BE2C (cell line): ENCODE measurements at regions not wholly inside any gene's neighbourhood (a gene's known extent, or its start where the extent isn't known, plus 50 kb on each side); places are given as distances from the start of the nearest gene placed in this dataset.

ENCODE experiments used
- DNase-seq: peaks from one replicate; pipeline ENCODE4 v3.0.0-alpha.2; 2020
- H3K27me3 ChIP-seq: fragments of 250-450 bp; sonication (Bioruptor Pico); 2 replicates; pipeline ENCODE4 v1.5.1; 2020; ENCODE audit warnings: mild to moderate bottlenecking
- H3K36me3 ChIP-seq: fragments of 250-450 bp; sonication (Bioruptor Pico); 2 replicates; pipeline ENCODE4 v1.5.1; 2020; ENCODE audit warnings: mild to moderate bottlenecking
- H3K4me1 ChIP-seq: fragments of 250-450 bp; sonication (Bioruptor Pico); 2 replicates; pipeline ENCODE4 v1.5.1; 2020
- H3K4me3 ChIP-seq: 2 replicates; pipeline ENCODE4 v1.5.1; 2011; ENCODE audit warnings: low read depth, low read length
- H3K9me3 ChIP-seq: fragments of 250-450 bp; sonication (Bioruptor Pico); 2 replicates; pipeline ENCODE4 v1.5.1; 2020
- TF ChIP-seq, protein P1 (sequence below): IDR thresholded peaks from 2 replicates; pipeline ENCODE4 v1.5.1; 2012; ENCODE audit warnings: mild to moderate bottlenecking, low read depth, low read length

DNA sequence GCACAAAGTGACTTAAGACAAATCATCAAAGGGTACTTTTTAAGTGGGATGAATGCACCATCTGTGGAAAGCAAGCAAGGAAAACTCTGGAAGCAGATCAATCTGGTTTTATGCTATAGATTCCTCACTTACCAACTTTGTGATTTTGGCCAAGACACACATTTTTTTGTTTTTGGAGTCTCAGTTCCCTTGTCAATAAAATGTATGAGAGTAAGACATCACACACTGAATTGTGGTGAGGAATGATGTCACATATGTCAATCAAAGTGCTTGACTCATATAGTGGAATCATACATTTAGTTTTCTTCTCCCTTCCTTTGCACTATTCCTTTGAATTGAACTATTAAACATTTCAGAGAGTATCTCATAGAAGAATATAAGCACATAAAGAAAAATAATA is 620.5 kb upstream of the CITED2 start:
- DNase-seq = no peak
- H3K27me3 ChIP-seq = no peaks in the 10 kb centered on the region
- H3K4me3 ChIP-seq = no peak overlapping the region
- H3K9me3 ChIP-seq = no peaks in the 10 kb centered on the region
- TF ChIP-seq, protein P1, sequence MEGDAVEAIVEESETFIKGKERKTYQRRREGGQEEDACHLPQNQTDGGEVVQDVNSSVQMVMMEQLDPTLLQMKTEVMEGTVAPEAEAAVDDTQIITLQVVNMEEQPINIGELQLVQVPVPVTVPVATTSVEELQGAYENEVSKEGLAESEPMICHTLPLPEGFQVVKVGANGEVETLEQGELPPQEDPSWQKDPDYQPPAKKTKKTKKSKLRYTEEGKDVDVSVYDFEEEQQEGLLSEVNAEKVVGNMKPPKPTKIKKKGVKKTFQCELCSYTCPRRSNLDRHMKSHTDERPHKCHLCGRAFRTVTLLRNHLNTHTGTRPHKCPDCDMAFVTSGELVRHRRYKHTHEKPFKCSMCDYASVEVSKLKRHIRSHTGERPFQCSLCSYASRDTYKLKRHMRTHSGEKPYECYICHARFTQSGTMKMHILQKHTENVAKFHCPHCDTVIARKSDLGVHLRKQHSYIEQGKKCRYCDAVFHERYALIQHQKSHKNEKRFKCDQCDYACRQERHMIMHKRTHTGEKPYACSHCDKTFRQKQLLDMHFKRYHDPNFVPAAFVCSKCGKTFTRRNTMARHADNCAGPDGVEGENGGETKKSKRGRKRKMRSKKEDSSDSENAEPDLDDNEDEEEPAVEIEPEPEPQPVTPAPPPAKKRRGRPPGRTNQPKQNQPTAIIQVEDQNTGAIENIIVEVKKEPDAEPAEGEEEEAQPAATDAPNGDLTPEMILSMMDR = no peak
- no peaks in the 10 kb centered on the region for H3K36me3 ChIP-seq
- H3K4me1 ChIP-seq = no peaks in the 10 kb centered on the region

DNA sequence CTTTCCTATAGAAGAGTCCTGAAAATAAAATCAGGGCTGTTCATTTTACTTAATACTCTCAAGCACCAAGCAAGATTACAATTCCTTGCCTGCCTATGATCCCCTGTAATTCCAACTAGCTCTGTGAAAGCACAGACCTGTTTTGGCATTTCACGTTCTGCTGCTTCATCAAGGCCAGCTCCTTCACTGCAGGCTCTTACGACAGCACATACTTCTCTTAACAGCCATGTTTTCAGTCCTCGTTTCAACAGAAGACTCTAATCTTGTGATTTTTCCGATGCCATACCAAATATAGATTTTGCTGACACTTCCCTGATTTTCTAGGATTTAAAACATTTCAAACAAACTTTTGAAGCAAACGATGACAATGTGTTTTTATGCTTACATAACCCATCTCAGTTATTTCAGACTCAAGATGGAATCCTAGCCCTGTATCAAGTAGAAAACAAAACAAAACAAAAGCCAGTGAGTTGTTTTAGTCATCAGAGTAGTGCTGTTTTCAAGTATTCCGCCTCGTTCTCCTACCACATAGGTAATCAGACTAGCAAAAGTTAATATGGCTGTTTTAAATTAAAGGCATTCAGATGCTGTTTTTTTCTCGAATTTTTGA is 616.5 kb upstream of the CITED2 start:
- DNase-seq = no peak
- Histone ChIP-seq H3K27me3 (no peaks in the 10 kb centered on the region), H3K9me3 (no peaks in the 10 kb centered on the region), H3K4me3 (no peak overlapping the region), H3K4me1 (peaks cover 4% of the 10 kb centered on the region; the same call in 1 of the 2 replicates), H3K36me3 (no peaks in the 10 kb centered on the region)
- TF ChIP-seq, protein P1 = no peak

DNA sequence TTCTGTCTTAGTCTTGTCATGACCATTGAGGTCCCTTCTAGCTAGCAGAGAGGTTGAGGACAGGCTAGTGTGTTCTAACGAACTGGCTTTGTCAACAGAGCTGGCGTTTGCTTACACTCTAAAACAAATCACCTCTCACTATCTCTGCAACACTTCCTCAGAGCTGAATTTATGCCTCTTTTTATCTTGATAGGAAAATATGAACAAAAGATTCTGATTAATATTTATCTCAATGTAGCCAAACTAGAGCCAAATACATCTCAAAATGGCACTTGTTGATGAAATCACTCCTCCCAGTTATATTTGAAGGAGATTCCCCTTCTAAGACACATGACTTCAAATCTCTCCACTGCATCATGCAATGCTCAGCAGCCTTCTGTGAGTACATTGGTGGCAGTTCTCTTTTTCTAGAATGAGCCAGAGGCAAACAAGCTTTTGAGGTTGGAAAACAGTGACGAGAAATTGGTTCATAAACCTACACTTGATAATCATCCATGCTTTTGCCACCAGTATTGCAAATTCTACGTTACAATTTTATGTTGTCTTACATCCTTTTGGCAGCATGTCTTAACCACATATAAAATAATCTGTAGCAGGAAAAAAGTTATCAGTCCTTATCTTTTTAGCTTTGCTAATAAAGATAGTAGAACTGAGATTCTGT is 615.7 kb upstream of the CITED2 start:
- Histone ChIP-seq H3K4me3 (no peak overlapping the region), H3K4me1 (peaks cover 4% of the 10 kb centered on the region; the same call in 1 of the 2 replicates), H3K9me3 (no peaks in the 10 kb centered on the region), H3K36me3 (no peaks in the 10 kb centered on the region), H3K27me3 (no peaks in the 10 kb centered on the region)
- TF ChIP-seq, protein P1 = no peak
- DNase-seq = no peak

DNA sequence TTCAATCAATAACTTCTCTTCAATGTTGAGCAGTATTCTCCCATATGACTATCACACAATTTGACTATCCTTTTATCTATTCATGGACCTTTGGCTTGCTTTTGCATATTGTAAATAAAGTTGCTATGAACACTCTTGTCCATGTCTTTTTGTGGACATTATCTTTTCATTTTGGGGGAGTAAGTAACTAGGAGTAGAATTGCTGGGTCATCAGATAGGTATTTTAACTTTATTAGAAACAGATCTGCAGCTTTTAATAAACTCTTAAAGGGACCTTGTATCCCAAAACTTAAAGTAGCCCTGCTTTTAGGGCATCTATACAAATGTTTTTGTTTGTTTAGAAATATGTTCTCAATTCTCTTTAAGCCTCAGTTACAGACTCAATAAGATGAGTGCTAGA is 614.2 kb upstream of the CITED2 start:
- no peak for DNase-seq
- H3K4me1 ChIP-seq = peaks cover 15% of the 10 kb centered on the region
- no peaks in the 10 kb centered on the region for H3K36me3 ChIP-seq
- H3K27me3 ChIP-seq = no peaks in the 10 kb centered on the region
- H3K4me3 ChIP-seq = no peak overlapping the region
- no peaks in the 10 kb centered on the region for H3K9me3 ChIP-seq
- TF ChIP-seq, protein P1 = no peak

DNA sequence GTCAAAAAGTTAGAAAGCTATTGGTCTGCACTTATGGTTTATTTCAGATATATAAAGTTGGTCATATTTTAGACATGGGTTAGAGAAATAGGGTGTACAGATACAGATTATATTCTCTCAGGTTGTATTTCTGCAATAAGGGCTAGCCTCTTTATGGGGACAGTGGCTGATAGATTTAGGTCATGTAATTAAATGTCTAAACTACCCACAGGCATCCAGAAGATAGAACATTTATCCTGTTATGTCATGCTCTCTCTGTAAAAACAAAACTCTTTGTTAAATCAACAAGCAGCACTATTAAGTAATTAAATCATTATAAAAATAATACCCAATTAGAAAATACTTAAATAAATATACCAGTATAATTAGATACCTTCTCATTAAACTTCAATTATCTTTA is 612.6 kb upstream of the CITED2 start:
- H3K4me3 ChIP-seq = no peak overlapping the region
- TF ChIP-seq, protein P1 = no peak
- no peaks in the 10 kb centered on the region for H3K27me3 ChIP-seq
- no peaks in the 10 kb centered on the region for H3K9me3 ChIP-seq
- H3K36me3 ChIP-seq = no peaks in the 10 kb centered on the region
- H3K4me1 ChIP-seq = peaks cover 24% of the 10 kb centered on the region
- DNase-seq = no peak

DNA sequence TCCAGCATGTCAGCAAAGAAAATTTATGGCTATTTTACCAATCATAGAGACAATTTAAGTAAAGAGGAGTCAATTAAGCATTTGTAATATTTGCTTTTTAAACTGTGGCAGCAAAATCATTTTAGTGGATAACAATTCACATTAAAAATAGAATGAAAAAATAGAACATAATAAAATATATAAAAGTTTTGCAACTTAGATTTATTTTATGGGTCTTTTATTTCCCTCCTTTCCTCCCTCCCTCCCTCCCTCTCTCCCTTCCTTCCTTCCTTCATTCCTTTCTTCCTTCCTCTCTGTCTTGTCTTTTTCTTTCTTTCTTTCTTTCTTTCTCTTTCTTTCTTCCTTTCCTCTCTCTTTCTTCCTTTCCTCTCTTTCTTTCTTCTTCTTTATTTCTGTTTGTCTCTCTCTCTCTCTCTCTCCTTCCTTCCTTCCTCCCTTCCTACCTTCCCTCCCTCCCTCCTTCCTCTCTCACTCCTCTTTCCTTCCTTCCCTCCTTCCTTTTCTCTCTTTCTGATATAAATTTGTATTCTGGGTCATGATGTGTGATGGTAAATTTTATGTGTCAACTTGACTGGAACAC is 610.9 kb upstream of the CITED2 start:
- Histone ChIP-seq H3K4me1 (peaks cover 35% of the 10 kb centered on the region), H3K9me3 (no peaks in the 10 kb centered on the region), H3K27me3 (no peaks in the 10 kb centered on the region), H3K4me3 (no peak overlapping the region), H3K36me3 (no peaks in the 10 kb centered on the region)
- TF ChIP-seq, protein P1 = no peak
- no peak for DNase-seq
